ENCODE measurements at regions not wholly inside any gene's neighbourhood (a gene's known extent, or its start where the extent isn't known, plus 50 kb on each side); places are given as distances from the start of the nearest gene placed in this dataset.

DNA sequence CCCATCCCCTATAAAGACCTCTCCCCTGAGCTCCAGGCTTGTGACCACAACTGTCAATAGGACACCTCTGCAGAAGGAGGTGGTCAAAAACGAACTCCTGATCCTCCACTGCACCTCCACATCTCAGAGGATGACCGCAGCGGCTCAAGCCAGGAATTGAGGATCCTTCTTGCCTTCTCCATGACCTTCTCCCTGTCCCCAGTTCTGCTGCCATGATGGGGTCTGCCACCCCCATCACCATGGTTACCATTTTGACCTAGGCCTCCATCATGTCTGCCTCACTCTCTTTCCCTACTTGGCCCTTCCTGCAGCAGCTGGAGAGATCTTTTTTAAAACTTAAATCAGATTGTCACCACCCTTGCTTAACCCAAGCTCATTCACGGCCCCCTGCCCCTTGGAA, 81.3 kb upstream of the LINGO1 start:
- peaks cover 10% of the 10 kb centered on the region for H3K27me3 ChIP-seq (ENCODE audit: insufficient read depth, poor library complexity, severe bottlenecking)
- no peaks in the 10 kb centered on the region for H3K9me3 ChIP-seq (ENCODE audit: severe bottlenecking)
- ATAC-seq (ENCODE audit: low read depth) (no peak), DNase-seq (ENCODE audit: low spot score) (no peak)
- TF ChIP-seq, protein P1, sequence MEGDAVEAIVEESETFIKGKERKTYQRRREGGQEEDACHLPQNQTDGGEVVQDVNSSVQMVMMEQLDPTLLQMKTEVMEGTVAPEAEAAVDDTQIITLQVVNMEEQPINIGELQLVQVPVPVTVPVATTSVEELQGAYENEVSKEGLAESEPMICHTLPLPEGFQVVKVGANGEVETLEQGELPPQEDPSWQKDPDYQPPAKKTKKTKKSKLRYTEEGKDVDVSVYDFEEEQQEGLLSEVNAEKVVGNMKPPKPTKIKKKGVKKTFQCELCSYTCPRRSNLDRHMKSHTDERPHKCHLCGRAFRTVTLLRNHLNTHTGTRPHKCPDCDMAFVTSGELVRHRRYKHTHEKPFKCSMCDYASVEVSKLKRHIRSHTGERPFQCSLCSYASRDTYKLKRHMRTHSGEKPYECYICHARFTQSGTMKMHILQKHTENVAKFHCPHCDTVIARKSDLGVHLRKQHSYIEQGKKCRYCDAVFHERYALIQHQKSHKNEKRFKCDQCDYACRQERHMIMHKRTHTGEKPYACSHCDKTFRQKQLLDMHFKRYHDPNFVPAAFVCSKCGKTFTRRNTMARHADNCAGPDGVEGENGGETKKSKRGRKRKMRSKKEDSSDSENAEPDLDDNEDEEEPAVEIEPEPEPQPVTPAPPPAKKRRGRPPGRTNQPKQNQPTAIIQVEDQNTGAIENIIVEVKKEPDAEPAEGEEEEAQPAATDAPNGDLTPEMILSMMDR (IDR thresholded peaks at IDR 0.05; ENCODE audit: poor library complexity, severe bottlenecking), result no peak
- no peak overlapping the region for H3K4me3 ChIP-seq (ENCODE audit: severe bottlenecking)
- H3K4me1 ChIP-seq (ENCODE audit: insufficient read depth, poor library complexity, severe bottlenecking), result no peaks in the 10 kb centered on the region
- H3K27ac ChIP-seq (ENCODE audit: poor library complexity, severe bottlenecking), result no peak overlapping the region
- H3K36me3 ChIP-seq (ENCODE audit: low read depth), result no peaks in the 10 kb centered on the region

- no peak overlapping the region for H3K4me3 ChIP-seq (ENCODE audit: severe bottlenecking)
- H3K27ac ChIP-seq (ENCODE audit: poor library complexity, severe bottlenecking), result no peak overlapping the region
- no peaks in the 10 kb centered on the region for H3K36me3 ChIP-seq (ENCODE audit: low read depth)
- DNase-seq (ENCODE audit: low spot score) (no peak), ATAC-seq (ENCODE audit: low read depth) (no peak)
- no peaks in the 10 kb centered on the region for H3K4me1 ChIP-seq (ENCODE audit: insufficient read depth, poor library complexity, severe bottlenecking)
- no peaks in the 10 kb centered on the region for H3K9me3 ChIP-seq (ENCODE audit: severe bottlenecking)
- H3K27me3 ChIP-seq (ENCODE audit: insufficient read depth, poor library complexity, severe bottlenecking), result peaks cover 10% of the 10 kb centered on the region
- TF ChIP-seq, protein P1 (IDR thresholded peaks at IDR 0.05; ENCODE audit: poor library complexity, severe bottlenecking), result no peak
These were observed 80.6 kb upstream of the LINGO1 start for GRCh38 chr15:77713281-77713680.

- Histone ChIP-seq H3K27me3 (ENCODE audit: insufficient read depth, poor library complexity, severe bottlenecking) (peaks cover 10% of the 10 kb centered on the region), H3K27ac (ENCODE audit: poor library complexity, severe bottlenecking) (no peak overlapping the region), H3K9me3 (ENCODE audit: severe bottlenecking) (no peaks in the 10 kb centered on the region), H3K4me3 (ENCODE audit: severe bottlenecking) (no peak overlapping the region), H3K4me1 (ENCODE audit: insufficient read depth, poor library complexity, severe bottlenecking) (no peaks in the 10 kb centered on the region), H3K36me3 (ENCODE audit: low read depth) (no peaks in the 10 kb centered on the region)
- TF ChIP-seq, protein P1 (IDR thresholded peaks at IDR 0.05; ENCODE audit: poor library complexity, severe bottlenecking), result no peak
- no peak for ATAC-seq (ENCODE audit: low read depth)
- DNase-seq (ENCODE audit: low spot score), result no peak
These were observed 79.7 kb upstream of the LINGO1 start for GRCh38 chr15:77712438-77712837.

GRCh38 chr15:77710637-77711036, 77.9 kb upstream of the LINGO1 start:
- Histone ChIP-seq H3K4me1 (ENCODE audit: insufficient read depth, poor library complexity, severe bottlenecking) (no peaks in the 10 kb centered on the region), H3K27me3 (ENCODE audit: insufficient read depth, poor library complexity, severe bottlenecking) (peaks cover 10% of the 10 kb centered on the region), H3K9me3 (ENCODE audit: severe bottlenecking) (no peaks in the 10 kb centered on the region), H3K36me3 (ENCODE audit: low read depth) (no peaks in the 10 kb centered on the region), H3K27ac (ENCODE audit: poor library complexity, severe bottlenecking) (no peak overlapping the region), H3K4me3 (ENCODE audit: severe bottlenecking) (no peak overlapping the region)
- TF ChIP-seq, protein P1 (IDR thresholded peaks at IDR 0.05; ENCODE audit: poor library complexity, severe bottlenecking), result no peak
- no peak for ATAC-seq (ENCODE audit: low read depth)
- no peak for DNase-seq (ENCODE audit: low spot score)

DNA sequence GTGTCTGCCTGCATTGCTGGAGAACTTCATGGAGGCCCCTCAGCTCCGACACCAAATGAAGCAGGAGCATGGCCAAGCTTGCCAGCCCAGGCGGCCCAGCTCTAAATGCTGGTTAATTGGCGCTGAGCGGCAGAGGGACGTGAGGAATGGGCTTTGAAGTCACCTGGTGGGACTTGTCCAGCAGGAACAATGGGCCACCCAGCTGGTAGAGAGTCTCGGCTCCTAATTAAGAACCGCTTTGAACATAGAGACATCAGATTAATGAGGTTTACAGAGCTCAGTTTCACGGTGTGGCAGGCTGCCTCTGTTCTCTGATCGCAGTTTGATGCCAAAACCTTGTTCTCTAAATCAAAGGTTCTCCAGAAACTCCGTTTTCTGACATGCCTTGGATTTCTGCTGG, 77.5 kb upstream of the LINGO1 start:
- Histone ChIP-seq H3K9me3 (ENCODE audit: severe bottlenecking) (no peaks in the 10 kb centered on the region), H3K4me1 (ENCODE audit: insufficient read depth, poor library complexity, severe bottlenecking) (no peaks in the 10 kb centered on the region), H3K27me3 (ENCODE audit: insufficient read depth, poor library complexity, severe bottlenecking) (peaks cover 10% of the 10 kb centered on the region), H3K27ac (ENCODE audit: poor library complexity, severe bottlenecking) (no peak overlapping the region), H3K4me3 (ENCODE audit: severe bottlenecking) (no peak overlapping the region), H3K36me3 (ENCODE audit: low read depth) (no peaks in the 10 kb centered on the region)
- DNase-seq (ENCODE audit: low spot score), result no peak
- ATAC-seq (ENCODE audit: low read depth), result no peak
- TF ChIP-seq, protein P1 (IDR thresholded peaks at IDR 0.05; ENCODE audit: poor library complexity, severe bottlenecking), result no peak

All from RWPE2 (cell line).